ENCODE measurements at regions not wholly inside any gene's neighbourhood (a gene's known extent, or its start where the extent isn't known, plus 50 kb on each side); places are given as distances from the start of the nearest gene placed in this dataset.
"Not testable (repeated sequence)": the region's sequence is repeated elsewhere in the genome, so short reads cannot be mapped to it uniquely, and the experiment has no call there.

DNA sequence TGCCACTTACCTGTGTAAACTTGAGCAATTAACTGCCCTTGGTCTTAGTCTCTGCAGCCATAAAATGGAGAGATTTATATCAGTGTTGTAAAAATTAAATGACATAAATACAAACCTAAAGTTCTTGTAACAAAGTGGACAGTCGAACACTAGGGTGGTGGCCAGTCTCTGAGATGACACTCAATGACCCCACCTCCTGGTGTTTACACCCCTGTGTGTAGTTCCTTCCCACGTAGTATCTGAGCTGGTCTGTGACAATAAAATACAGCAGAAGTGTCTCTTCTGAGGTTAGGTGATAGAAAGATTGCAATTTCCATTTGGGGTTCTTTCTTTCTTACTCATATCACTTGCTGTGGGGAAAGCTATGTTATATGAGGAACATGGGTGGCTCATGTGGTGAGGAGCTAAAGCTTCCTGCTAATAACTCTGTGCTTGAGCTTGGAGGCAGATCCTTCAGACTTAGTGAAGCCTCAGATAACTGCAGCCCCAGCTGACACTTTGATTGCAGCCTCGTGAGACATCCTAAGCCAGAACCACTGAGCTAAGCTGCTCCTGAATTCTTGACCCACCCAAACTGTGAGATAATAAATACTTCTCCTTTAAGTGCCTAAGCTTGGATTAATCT, 173.4 kb upstream of the CHD1 start:
- no peak for DNase-seq

DNA sequence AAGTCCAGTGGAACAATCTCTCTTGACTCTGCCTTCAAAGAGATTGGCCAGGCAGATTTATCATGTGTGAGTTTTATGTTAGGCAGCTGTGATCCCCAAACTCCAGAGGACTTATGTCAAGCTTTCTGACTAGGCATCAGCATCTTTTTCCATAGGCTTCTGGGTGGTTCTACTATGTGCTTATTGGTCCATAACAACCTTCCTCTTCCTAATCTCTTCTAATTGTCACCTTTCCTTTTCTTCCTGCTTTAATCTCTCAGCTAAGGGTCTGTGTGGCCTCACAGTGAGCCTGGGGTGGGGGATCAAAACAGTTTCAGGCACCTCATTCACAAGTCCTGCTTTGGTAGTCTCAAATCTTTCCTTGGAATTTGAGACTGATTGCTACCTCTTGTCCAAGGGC, 170.9 kb upstream of the CHD1 start:
- DNase-seq = no peak

DNA sequence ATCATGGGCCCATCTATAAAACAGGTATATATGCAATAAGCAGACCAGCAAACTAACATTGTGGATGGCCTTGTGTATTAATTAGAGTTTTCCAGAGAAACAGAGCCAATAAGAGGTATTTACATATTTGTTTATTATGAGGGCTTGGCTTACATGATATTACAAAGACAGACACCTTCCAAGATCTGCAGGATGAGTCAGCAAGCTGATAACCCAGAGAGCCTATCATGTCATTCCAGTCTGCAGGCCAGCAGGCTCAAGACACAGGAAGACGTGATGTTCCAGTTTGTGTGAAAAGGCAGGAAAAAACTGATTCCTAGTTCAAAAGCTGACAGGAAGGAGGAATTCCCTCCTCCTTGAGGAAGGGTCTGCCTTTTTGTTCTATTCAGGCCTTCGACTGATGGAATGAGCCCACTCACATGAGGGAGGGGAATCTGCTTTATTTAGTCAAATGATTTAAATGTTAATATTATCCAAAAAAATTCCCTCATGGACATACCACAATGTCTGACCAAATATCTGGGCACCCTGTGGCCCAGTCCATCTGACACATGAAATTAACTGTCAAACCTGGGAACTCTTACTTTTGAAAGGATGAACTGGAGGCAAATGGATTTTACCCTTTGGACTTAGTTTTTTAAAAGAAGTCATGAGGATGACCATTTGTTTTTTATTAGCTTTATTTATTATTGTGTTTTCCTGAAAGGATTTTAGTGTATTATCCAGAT, 161.2 kb upstream of the CHD1 start:
- no peak for DNase-seq

DNA sequence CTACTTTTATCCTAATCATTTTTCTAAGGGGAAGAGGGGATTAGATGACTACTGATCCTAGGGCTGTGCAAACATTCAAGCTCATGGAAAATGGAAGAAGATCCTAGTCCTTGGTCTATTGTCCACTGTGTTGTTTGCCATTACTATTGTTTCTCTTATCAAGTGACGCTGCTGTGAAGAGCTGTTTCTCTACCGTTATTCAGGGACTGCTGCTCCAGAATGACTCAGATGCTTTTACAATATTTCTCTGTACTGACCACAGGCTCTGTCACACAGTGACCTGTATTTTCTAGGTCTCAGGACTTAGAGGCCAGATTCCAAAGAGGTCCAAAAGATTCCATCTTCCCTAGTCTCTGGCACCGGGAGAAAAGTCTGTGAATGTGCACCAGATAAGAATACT, 159.5 kb upstream of the CHD1 start:
- DNase-seq = peak; percentile 37

DNA sequence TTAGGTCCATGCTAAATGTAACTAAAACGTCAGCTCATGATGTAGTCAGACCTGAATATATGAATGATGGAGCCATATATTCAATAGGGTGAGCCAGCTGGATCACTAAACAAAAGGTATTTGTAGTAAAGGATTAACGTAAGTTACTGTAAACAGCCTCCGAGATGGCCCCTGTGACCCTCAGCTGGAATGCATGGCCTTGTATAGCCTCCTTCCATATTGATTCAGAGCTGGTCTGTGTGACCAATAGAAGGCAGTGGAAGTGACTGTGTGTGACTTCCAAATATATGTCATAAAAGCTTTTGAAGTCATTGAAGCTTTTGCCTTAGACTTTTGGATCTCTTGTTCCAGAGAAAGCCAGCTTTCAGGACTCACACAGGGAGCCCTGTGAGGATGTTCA, 154.4 kb upstream of the CHD1 start:
- no peak for DNase-seq

DNA sequence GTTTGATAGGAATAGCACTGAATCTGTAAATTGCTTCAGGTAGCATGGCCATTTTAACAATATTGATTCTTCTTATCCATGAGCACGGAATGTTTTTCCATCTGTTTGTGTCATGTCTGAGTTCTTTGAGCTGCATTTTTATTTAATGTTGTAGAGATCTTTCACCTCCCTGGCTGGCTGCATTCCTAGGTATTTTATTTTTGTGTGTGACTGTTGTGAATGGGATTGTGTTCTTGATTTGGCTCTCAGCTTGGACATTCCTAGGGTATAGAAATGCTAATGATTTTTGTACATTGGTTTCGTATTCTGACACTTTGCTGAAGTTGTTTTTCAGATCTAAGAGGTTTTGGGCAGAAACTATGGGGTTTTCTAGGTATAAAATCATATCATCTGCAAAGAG, 152.9 kb upstream of the CHD1 start:
- no peak for DNase-seq

DNA sequence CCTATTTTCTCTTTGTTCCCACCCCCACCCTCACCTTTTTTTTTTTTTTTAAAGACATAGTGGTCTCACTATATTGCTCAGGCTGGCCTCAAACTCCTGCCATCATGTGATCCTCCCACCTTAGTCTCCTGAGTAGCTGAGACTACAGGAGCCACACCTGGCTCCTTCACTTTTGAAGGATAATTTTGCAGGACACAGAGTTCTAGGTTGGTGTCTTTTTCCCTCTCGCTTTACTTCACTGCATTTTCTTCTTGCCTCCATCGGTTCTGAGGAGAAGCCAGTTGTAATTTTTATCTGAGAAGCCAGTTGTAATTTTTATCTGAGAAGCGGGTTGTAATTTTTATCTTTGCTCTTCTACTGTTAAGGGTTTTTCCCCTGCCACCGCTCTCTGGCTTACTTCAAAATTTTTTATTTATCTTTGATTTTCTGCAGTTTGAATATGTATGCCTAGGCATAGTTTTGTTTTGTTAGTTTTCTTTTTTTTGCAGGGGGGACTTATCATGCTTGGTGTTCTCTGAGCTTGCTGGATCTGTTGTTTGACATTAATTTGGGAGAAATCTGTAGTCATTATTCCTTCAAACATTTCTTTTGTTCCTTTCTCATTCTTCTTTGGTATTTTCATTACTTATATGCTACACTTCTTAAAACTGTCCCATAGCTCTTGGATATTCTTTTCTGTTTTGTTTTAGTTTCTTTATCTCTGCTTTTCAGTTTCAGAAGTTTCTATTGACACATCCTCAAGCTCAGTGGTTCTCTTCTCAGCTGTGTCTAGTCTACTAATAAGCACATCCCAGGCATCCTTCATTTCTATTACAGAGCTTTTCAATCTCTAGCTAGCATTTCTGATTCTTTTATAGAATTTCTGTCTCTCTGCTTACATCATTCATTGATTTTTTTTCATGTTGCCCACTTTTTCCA, 148.2 kb upstream of the CHD1 start:
- DNase-seq = no peak

DNA sequence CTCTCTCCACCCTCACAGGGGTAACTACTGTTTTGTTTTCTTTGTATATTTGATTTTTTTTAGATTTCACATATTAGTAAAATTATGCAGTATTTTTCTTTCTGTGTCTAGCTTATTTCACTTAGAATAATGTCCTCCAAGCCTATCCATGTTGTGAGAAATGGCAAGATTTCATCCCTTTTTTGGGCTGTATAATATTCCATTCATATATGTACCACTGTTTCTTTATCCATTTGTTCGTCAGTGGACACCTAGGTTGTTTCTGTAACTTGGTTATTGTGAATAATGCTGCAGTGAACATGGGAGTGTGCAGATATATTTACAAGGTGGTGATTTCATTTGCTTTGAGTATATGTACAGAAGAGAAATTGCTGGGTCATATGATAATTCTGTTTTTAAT, 144.0 kb upstream of the CHD1 start:
- DNase-seq = no peak

DNA sequence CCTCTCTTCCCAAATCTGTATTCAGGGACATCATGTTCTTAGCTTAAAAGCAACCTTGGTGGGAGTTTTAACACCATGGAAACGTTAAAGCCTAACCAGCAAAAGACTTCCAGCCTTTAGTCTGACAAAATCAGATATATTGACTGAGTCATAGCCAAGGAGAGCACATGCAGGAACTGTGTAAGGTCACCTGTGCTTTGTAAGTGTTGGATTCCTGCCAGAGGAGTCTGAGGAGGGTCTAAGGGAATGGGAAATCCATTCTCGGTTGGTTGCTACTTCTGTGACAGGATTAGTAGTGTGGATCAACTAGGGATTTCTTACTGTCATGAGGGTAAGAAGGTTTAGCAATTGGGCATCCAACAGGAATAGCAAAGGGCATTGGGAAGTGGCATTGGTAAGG, 142.0 kb upstream of the CHD1 start:
- no peak for DNase-seq

DNA sequence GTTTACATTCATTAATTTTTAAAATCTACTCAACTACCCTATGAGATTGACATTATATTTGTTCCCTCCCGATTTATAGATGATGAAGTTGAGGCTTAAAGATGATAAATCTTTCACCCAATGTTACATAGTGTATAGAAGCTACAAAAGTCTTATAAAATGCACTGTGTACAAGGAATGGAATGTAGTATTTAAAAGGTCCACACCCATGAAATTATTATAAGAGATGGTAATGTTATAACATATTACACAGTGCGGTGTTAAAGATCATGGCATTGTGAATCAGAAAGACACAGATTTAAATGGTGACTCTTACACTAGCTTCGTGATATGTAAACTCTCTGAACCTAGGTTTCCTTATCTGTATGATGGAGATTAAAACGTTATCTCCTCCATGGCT, 141.6 kb upstream of the CHD1 start:
- DNase-seq = no peak

DNA sequence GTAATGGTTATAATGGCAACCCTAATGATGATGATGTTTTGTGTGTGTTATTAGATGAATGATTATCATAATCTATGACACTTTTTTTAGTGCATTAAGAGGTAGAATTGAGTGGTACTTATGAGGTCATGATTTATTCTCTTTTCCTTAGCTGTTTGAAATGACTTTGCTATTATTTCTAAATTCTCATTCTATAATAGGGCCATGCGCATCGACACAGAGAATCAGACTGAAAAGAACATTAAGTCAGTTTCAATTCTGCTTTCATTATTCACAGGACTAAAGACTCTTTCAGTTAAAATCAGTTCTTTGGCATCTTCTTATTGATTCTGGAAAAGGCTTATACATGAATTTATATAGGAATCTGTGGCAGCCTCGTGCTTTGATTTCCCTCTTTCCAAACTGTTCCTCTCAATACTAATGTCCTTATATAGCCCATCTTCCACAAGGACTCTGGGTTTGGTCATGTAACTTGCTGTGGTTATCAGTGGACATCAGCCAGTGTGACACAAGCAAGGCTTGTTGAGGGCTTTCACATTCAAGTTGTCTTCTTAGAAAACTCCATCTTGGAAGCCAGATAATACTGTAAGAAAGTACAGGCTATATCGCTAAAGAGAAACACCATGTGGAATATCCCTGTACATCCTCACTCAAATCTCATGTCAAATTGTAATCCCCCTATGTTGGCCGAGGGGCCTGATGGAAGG, 140.3 kb upstream of the CHD1 start:
- DNase-seq = no peak

DNA sequence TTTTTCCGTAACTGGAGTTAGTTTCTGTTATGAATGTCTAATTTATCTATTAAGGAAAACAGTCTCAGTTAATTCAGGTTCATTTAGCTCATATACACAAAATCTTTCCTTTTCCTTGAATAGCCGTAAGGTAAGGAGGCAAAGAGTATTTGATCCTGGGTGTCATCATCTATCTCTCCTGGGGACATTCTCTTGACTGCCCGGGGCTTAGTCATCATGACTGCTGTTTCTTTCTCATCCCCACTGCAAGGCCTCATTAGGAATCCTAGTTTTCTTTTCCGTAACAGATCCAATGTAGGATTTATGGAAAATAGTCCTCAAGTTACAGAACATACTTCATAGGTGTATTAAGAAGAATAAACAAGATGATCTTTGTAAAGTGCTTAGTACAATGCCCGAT, 134.9 kb upstream of the CHD1 start:
- no peak for DNase-seq

DNA sequence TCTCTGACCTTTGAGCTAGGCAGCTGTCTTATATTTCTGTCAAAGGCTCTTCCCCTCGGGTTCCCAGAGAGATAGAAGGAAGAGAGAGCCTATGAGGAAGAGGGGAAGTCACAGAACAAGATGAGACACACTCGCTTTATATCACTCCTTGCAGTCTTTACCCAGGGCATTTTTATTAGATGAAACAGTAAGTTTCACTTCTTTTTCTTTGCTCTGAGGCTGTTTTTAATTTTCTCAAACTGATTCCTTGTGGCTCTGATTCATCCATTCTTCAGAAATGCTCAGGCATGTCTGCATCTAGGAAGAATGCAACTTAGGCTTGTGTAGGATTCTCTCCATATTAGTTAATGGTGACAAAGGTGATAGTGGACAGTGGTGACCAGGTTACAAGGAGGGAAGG, 132.9 kb upstream of the CHD1 start:
- no peak for DNase-seq

DNA sequence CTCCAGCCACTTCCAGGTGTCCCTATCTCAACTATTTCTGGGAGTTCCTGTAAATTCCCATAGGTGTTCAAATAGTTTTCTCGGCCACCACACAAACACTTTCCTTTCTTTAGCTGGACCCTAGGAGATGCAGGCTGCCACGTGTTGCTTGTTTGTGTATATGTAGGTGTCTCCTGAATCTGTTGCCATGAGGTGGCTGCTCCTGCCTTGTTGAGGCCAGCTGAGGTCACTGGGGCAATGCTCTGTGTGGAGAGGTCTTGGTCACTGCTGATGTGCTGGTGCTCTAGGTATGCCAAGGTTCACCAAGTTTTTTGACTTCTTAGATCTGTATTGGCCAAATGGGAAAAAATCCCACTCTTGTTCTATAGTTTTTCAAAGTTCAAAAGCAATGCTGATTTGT, 132.5 kb upstream of the CHD1 start:
- DNase-seq = no peak

DNA sequence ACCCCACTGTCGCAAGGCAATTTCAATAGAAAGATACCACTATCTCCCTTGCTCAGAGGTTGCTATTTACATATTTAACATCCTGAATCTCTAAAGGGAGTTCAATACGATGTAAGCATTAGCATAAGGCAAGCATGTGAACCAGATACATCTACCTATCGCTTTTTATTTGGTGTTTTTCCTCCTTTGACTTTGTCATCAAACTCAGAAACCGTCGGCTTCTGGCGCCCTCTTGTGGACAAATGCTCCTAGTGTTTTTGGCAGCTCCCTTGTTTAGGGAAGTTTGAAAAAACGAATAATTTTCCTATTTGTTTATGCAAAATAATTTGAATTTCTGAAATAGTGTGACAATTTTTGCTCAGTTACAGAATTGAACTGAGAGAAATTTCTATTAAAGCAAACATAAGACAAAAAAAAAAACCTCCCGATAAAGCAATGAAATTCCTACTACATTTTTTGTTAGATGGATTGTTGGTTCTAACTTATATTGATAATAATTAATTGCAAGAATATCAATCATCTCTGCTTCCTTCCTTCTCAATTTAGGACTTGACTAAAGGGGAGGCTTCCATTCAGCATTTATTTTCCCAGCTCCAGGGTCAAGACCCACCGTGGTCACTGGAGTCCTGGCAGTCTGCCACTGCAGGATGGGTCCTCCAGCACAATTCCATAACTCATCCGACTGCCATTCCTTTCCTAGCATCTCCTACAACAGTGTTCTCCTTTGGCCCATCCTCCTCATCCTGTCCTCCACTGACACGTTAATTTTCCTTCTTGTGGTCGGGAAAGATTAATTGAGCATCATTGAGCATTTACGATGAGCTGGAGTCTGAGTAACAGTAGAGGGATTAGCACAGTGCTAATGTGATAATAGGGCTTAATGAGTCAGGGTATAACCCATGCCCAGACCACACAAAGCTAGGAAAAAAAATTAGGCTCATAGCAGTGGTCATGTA, 131.8 kb upstream of the CHD1 start:
- peak; percentile 86 for DNase-seq

DNA sequence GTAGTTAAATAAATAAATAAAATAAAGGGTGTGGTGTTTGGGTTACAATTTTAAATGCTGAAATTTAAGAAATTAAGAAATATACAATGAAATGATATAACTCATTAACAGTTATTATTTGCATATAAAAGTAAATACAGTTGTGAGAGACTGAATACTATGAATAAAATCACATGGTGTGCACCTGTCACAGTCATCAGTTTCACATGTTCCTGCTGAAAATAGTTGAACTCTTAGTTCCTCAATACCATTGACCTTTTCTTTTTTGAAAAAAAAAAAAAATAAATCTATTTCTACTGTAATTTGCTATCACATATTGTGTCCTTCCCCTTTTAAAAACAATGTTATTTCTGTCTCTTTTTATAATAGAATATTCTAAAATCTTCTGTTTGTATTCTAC, 130.9 kb upstream of the CHD1 start:
- DNase-seq = no peak

DNA sequence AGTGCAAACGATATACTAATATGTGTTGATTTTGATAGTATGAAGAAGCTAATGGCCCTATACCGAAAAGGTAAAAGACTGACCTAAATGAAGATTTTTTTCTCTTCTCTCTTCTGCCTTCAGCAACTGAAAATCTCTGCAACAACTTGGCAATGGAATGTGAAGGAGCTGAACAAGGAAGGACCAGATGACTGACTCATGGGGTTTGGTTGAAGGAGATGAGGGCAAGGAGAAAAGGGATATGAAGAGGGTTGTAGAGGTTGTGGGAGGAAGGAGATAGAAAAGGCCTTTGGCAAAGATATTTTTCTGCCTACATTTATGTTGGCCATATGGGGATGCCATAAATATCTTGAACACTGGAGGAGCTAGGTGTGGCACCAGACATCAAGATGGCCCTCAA, 129.7 kb upstream of the CHD1 start:
- no peak for DNase-seq

DNA sequence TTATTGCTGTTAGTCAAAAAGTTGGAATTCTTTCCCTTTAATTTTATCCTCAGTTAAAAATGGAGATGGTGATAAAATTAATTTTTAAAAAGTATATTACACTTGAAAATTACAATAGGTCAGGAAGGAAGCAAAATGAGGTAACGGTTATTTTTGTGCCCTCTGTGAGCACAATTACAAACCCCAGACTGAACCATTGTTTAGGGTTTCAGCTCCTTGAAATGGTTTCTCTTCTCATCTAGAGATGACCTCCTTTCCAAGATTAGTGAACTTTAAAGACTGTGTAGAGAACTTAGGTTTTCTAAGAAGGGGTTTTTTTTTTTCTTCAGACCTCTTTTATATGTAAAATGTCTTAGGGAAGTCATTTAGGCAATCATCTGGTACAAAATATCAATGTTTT, 126.2 kb upstream of the CHD1 start:
- DNase-seq = no peak

DNA sequence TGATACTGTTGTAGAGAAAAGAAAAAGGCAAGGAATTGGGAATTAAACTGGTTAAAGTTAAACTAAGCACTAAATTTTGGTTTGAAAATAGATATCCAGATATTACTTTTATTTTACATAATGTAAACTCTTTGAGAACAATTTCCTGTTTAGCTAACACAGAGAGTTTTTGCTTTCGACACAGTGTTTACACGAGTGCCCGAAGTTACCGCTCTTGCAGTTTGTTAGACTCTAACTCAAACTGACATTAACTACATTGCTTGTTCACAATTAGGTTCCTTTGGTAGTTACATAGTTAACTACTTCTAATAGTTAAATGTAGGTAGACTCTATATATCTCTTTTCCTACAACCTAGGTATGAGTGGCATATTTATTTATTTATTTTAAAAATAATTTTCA, 117.1 kb upstream of the CHD1 start:
- DNase-seq = no peak

DNA sequence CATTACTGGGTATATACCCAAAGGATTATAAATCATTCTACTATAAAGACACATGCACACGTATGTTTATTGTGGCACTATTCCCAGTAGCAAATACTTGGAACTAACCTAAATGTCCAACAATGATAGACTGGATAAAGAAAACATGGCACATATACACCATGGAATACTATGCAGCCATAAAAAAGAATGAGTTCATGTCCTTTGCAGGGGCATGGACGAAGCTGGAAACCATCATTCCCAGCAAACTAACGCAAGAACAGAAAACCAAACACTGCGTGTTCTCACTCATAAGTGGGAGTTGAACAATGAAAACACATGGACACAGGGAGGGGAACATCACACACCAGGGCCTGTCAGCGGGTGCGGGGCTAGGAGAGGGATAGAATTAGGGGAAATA, 114.5 kb upstream of the CHD1 start:
- DNase-seq = not testable (repeated sequence)

DNA sequence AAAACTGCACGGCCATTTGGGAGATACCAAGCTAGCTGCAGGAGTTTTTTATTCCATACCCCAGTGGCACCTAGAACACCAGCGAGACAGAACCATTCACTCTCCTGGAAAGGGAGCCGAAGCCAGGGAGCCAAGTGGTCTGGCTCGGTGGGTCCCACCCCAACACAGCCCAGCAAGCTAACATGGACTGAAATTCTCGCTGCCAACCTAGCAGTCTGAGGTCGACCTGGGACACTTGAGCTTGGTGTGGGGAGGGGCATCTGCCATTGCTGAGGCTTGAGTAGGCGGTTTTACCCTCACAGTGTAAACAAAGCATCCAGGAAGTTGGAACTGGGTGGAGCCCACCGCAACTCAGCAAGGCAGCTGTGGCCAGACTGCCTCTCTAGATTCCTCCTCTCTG, 108.9 kb upstream of the CHD1 start:
- peak; percentile 67 for DNase-seq

DNA sequence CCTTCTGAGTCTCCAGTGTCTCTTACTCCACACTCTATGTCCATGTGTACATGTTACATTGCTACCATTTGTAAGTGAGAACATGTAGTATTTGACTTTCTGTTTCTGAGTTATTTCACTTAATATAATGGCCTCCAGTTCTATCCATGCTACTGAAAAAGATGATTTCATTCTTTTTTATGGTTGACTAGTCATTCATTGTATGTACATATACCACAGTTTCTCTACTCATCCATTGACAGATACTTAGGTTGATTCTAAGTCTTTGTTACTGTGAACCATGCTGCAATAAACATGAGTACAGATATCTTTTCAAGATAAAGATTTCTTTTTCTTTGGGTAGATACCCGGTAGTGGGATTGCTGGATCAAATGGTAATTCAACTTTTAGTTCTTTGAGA, 107.1 kb upstream of the CHD1 start:
- no peak for DNase-seq

Data from DMS53 (cell line).